RWPE1 (cell line): ENCODE measurements at regions not wholly inside any gene's neighbourhood (a gene's known extent, or its start where the extent isn't known, plus 50 kb on each side); places are given as distances from the start of the nearest gene placed in this dataset.

Source experiments
- CTCF ChIA-PET: fragments of 350-600 bp; sonication (Branson Sonifier 250); formaldehyde crosslinking; extraction: SDS; loops from one replicate; lab custom pipeline; 2021; lab: Yijun Ruan, JAX
- POLR2A ChIA-PET: fragments of 400-600 bp; formaldehyde crosslinking; extraction: SDS; loops from one replicate; lab custom pipeline; 2020; ENCODE audit warnings: antibody characterized with exemption; ENCODE audit not compliant: low non-redundant PET; lab: Yijun Ruan, JAX
- DNase-seq: peaks from one replicate; pipeline ENCODE4 v3.0.0; 2012; ENCODE audit warnings: low spot score
- H3K27ac ChIP-seq: fragments of 450-650 bp; 2 replicates; pipeline ENCODE4 v1.5.1; 2017
- CTCF ChIP-seq: fragments of 450-650 bp; conservative IDR thresholded peaks from 2 replicates; pipeline ENCODE4 v1.5.1; 2017; ENCODE audit warnings: low read depth, mild to moderate bottlenecking

GRCh38 chr17:62322313-62322712 lies 58.0 kb upstream of the EFCAB3 start:
- CTCF ChIA-PET: interaction anchor here (0.6 kb wide), 1 partner anchor 84 kb away, joined by 3 read pairs; no protein-coding TSS in a partner anchor

GRCh38 chr17:62321451-62321850 lies 58.9 kb upstream of the EFCAB3 start:
- H3K27ac ChIP-seq: no peak overlapping the region
- DNase-seq: no peak
- TF ChIP-seq CTCF: no peak
- CTCF ChIA-PET: interaction anchor here (0.6 kb wide), 1 partner anchor 241 kb away, joined by 3 read pairs; no protein-coding TSS in a partner anchor
- POLR2A ChIA-PET: no interaction called here

More at GRCh38 chr17:62322313-62322712, 58.0 kb upstream of the EFCAB3 start:
- TF ChIP-seq CTCF: no peak
- no peak for DNase-seq
- no peak overlapping the region for H3K27ac ChIP-seq
- POLR2A ChIA-PET: no interaction called here

- DNase-seq: no peak
- ChIA-PET CTCF (no interaction called here), POLR2A (no interaction called here)
- no peak overlapping the region for H3K27ac ChIP-seq
- TF ChIP-seq CTCF: no peak
Observed at GRCh38 chr17:62319846-62320245, 60.5 kb upstream of the EFCAB3 start.

- no peak for TF ChIP-seq CTCF
- POLR2A ChIA-PET: no interaction called here
- no peak overlapping the region for H3K27ac ChIP-seq
- peak; percentile 6 for DNase-seq
- CTCF ChIA-PET: interaction anchor here (0.5 kb wide), 1 partner anchor 179 kb away, joined by 4 read pairs; no protein-coding TSS in a partner anchor
Observed at GRCh38 chr17:62309396-62309795, 71.0 kb upstream of the EFCAB3 start.

- H3K27ac ChIP-seq: no peak overlapping the region
- no peak for DNase-seq
- TF ChIP-seq CTCF: no peak
- ChIA-PET CTCF (no interaction called here), POLR2A (no interaction called here)
Observed at GRCh38 chr17:62307196-62307595, 73.2 kb upstream of the EFCAB3 start.

GRCh38 chr17:62303476-62303875 lies 76.9 kb upstream of the EFCAB3 start:
- no peak overlapping the region for H3K27ac ChIP-seq
- TF ChIP-seq CTCF: no peak
- POLR2A ChIA-PET: no interaction called here
- DNase-seq: no peak
- CTCF ChIA-PET: no interaction called here
